ENCODE measurements at regions not wholly inside any gene's neighbourhood (a gene's known extent, or its start where the extent isn't known, plus 50 kb on each side); places are given as distances from the start of the nearest gene placed in this dataset.

- TF ChIP-seq CTCF (IDR thresholded peaks at IDR 0.05) (no peak), POLR2A (IDR thresholded peaks at IDR 0.05) (no peak)
Measured at GRCh38 chr5:167219298-167219697, 1072.1 kb upstream of the WWC1 start.
